MM.1S (cell line): ENCODE measurements at regions not wholly inside any gene's neighbourhood (a gene's known extent, or its start where the extent isn't known, plus 50 kb on each side); places are given as distances from the start of the nearest gene placed in this dataset.

Experiments
- CTCF ChIP-seq: fragments of 300-600 bp; sonication (generic); IDR thresholded peaks from 2 replicates; pipeline ENCODE4 v1.5.1; 2016; ENCODE audit warnings: antibody characterized with exemption, low read length, mixed read lengths
- EZH2 ChIP-seq: fragments of 300-600 bp; sonication (generic); optimal IDR thresholded peaks from 2 replicates; pipeline ENCODE3; 2017; ENCODE audit warnings: low read depth, mild to moderate bottlenecking, antibody characterized with exemption, low read length, mixed read lengths

- TF ChIP-seq CTCF (no peak), EZH2 (no peak)
Observed at GRCh38 chr1:90176530-90176929, 181.6 kb downstream of the ZNF326 start.
